K562 (cell line): ENCODE measurements at regions not wholly inside any gene's neighbourhood (a gene's known extent, or its start where the extent isn't known, plus 50 kb on each side); places are given as distances from the start of the nearest gene placed in this dataset.

Experiments used
- E2F3 ChIP-seq: fragments of 250-450 bp; sonication (Bioruptor Pico); IDR thresholded peaks from 2 replicates; pipeline ENCODE4 v1.4.0; 2020; ENCODE audit warnings: mild to moderate bottlenecking
- EGR1 ChIP-seq: fragments of 450-650 bp; conservative IDR thresholded peaks from 2 replicates; pipeline ENCODE4 v1.6.1; 2017; ENCODE audit warnings: mild to moderate bottlenecking
- GATAD2A ChIP-seq: fragments of 450-650 bp; IDR thresholded peaks from 2 replicates; pipeline ENCODE4 v1.6.1; 2017
- KDM2B ChIP-seq: fragments of 250-450 bp; sonication (Bioruptor Pico); IDR thresholded peaks from 2 replicates; pipeline ENCODE4 v1.8.0; 2021; ENCODE audit warnings: mild to moderate bottlenecking, moderate library complexity
- MGA ChIP-seq: fragments of 450-650 bp; IDR thresholded peaks from 2 replicates; pipeline ENCODE4 v1.6.1; 2016; ENCODE audit warnings: mild to moderate bottlenecking, moderate library complexity
- NFIX ChIP-seq: fragments of 250-450 bp; sonication (Bioruptor Pico); IDR thresholded peaks from 2 replicates; pipeline ENCODE4 v1.4.0; 2020; ENCODE audit warnings: low read depth, mild to moderate bottlenecking, moderate library complexity
- PTTG1 ChIP-seq: fragments of 450-650 bp; IDR thresholded peaks from 2 replicates; pipeline ENCODE4 v1.6.1; 2016; ENCODE audit warnings: low read depth, mild to moderate bottlenecking, missing genetic modification characterization, missing compliant biosample characterization
- ZNF253 ChIP-seq: fragments of 250-450 bp; sonication (Bioruptor Pico); conservative IDR thresholded peaks from 2 replicates; pipeline ENCODE4 v1.6.1; 2021; ENCODE audit warnings: mild to moderate bottlenecking

- TF ChIP-seq MGA (no peak), GATAD2A (no peak), NFIX (CRISPR knock-in tag) (no peak), PTTG1 (tag) (no peak), EGR1 (no peak), ZNF253 (CRISPR knock-in tag) (no peak), E2F3 (CRISPR knock-in tag) (no peak), KDM2B (CRISPR knock-in tag) (no peak)
Observed at GRCh38 chr10:90589825-90590224, 268.0 kb downstream of the HTR7 start (continued).
